Heart right ventricle (tissue), 16 donors: ENCODE measurements at regions not wholly inside any gene's neighbourhood (a gene's known extent, or its start where the extent isn't known, plus 50 kb on each side); places are given as distances from the start of the nearest gene placed in this dataset.

ENCODE experiments used
- ATAC-seq, 8 donors: fragments of 200-7000 bp; cut with Tn5 transposase; one replicate each; pipeline ENCODE4 v1.9.1; 2020; ENCODE audit warnings: mild to moderate bottlenecking in 8 of 8, moderate library complexity in 8 of 8, moderate number of reproducible peaks in 1 of 8
- DNase-seq, 2 donors: peaks; one replicate each; pipeline ENCODE4 v3.0.0-alpha.2; 2020
- H3K27ac ChIP-seq, 10 donors: fragments of 200-600 bp; sonication (generic) in 2 of 10; one replicate each; pipeline versions ENCODE4 v1.5.0 to v1.8.0; 2020 to 2022; ENCODE audit warnings: mild to moderate bottlenecking in 3 of 10
- H3K27me3 ChIP-seq, 7 donors: fragments of 200-600 bp; one replicate each; pipeline ENCODE4 v1.8.0; 2021 to 2022; ENCODE audit warnings: mild to moderate bottlenecking in 2 of 7
- H3K36me3 ChIP-seq, 9 donors: fragments of 200-600 bp; sonication (generic) in 1 of 9; one replicate each; pipeline versions ENCODE4 v1.5.0 to v1.8.0; 2020 to 2022; ENCODE audit warnings: mild to moderate bottlenecking in 2 of 9
- H3K4me1 ChIP-seq, 9 donors: fragments of 200-600 bp; sonication (generic) in 1 of 9; one replicate each; pipeline versions ENCODE4 v1.5.0 to v1.8.0; 2020 to 2022; ENCODE audit warnings: mild to moderate bottlenecking in 4 of 9
- H3K4me3 ChIP-seq, 10 donors: fragments of 200-600 bp; sonication (generic) in 2 of 10; one replicate each; pipeline versions ENCODE4 v1.5.0 to v1.8.0; 2020 to 2022; ENCODE audit warnings: mild to moderate bottlenecking in 7 of 10, moderate library complexity in 2 of 10
- H3K9me3 ChIP-seq, 11 donors: fragments of 200-600 bp in 10 of 11; sonication (generic) in 2 of 11; one replicate each; pipeline versions ENCODE4 v1.5.0 to v1.8.0; 2013 to 2022; ENCODE audit warnings: mild to moderate bottlenecking in 2 of 11, control low read depth in 1 of 11, moderate library complexity in 1 of 11
- WGBS, 2 donors: extraction: QIAGEN DNeasy Blood & Tissue Kit; methylation state at CpG; one replicate each; pipeline ENCODE4 v1.1.7; 2013; ENCODE audit warnings: inconsistent platforms in 1 of 2; 5-methylcytosine and 5-hydroxymethylcytosine counted together
- intact Hi-C, 10 donors: fragments of 100-400 bp; cut with DNase I; formaldehyde crosslinking; loops; one replicate each; pipeline versions ENCODE4 v1.11.1 to v1.14.2; 2022
- TF ChIP-seq, protein P1 (sequence below), 9 donors: fragments of 200-600 bp; sonication (generic) in 2 of 9; IDR thresholded peaks; one replicate each; pipeline versions ENCODE4 v1.5.0 to v1.8.0; 2021 to 2022; ENCODE audit warnings: antibody characterized with exemption in 9 of 9, mild to moderate bottlenecking in 5 of 9, moderate library complexity in 1 of 9
- donor health status: Arrhythmogenic right ventricular cardiomyopathy.
- donor health status: ischemic (EF 13 %, LVEDD 7.1; RV severe dilation, severe dysfunction).
- donor health status: healthy with polysubstance abuse.
- donor health status: DM: no; HTN: yes; CAD: no.
- donor health status: DM: no; HTN: no; CAD: no.
- donor health status: ischemic (EF 25% LVEDD 6.9; RV normal size, moderate dysfunction).
- donor health status: ischemic (EF 25% LVEDD 5.7; RV mildly dilated, moderate dysfunction).
- donor health status: healthy.
- donor health status: DM: yes; HTN: yes; CAD: no.
- donor health status: Ischemic cardiomyopathy.
- donor health status: ischemic (EF 35%, LVEDD 5.7; RV mildly dilated, moderate dysfunction).
- donor health status: nonischemic (EF 11% LVEDD 7.7; RV severe dilation, severe dysfunction).
- donor health status: DM: yes; HTN: yes; CAD: no.
- donor health status: PGD.
- donor health status: ischemic (EF 29% LVEDD 5.4; RV normal size, mild dysfunction).
- donor health status: nonischemic (EF 23%, LVEDD 6.1; RV moderate dilation, normal function).

DNA sequence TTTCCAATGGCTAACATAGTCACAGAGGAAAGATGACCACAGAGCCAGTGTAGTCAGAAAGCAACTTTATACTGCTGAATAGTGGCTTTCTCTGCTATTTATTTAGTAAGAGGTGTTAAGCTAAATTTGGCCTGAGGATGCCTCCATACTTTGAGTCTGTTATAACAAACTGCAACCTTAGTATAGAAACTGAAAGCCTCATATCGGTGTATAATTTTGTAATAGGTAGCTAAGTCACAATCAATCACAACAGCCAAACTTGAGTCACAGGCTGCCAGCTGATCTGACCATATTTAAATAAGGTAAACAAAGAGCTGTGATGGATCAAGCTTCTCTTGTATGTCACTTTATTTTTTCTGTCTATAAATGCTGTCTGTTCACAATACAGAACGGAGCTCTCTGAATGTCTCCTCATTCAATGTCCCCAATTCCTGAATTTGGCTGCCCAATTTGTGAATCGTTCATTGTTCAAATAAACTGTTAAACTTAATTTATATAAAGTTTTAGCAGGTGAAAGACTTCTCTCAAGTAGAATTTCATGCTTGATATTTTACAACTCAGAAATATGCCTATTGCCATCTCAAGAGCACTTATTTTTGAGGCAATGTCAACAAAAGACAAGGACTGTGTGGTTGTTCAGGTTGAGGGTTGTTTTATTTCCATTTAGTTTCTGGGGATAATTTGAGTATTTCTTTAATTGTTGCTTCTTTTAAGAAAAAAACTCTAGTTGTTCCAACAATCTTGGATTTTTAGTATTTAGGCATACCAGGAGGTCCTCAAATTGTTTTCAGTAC lies 339.7 kb upstream of the B3GALT2 start:
- intact Hi-C loops: no loop called here
- WGBS, 2 donors: 96 to 97% methylated on average over 3 of the region's 3 CpGs
- H3K9me3 ChIP-seq: peaks cover 0 to 6% (median 0%) of the 10 kb centered on the region in 11 donors
- no peak overlapping the region for H3K4me3 ChIP-seq
- no peaks in the 10 kb centered on the region for H3K36me3 ChIP-seq
- H3K4me1 ChIP-seq: no peaks in the 10 kb centered on the region
- TF ChIP-seq, protein P1, sequence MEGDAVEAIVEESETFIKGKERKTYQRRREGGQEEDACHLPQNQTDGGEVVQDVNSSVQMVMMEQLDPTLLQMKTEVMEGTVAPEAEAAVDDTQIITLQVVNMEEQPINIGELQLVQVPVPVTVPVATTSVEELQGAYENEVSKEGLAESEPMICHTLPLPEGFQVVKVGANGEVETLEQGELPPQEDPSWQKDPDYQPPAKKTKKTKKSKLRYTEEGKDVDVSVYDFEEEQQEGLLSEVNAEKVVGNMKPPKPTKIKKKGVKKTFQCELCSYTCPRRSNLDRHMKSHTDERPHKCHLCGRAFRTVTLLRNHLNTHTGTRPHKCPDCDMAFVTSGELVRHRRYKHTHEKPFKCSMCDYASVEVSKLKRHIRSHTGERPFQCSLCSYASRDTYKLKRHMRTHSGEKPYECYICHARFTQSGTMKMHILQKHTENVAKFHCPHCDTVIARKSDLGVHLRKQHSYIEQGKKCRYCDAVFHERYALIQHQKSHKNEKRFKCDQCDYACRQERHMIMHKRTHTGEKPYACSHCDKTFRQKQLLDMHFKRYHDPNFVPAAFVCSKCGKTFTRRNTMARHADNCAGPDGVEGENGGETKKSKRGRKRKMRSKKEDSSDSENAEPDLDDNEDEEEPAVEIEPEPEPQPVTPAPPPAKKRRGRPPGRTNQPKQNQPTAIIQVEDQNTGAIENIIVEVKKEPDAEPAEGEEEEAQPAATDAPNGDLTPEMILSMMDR (IDR thresholded peaks at IDR 0.05): no peak
- DNase-seq (no peak), ATAC-seq (no peak)
- H3K27me3 ChIP-seq: no peaks in the 10 kb centered on the region
- H3K27ac ChIP-seq: no peak overlapping the region

DNA sequence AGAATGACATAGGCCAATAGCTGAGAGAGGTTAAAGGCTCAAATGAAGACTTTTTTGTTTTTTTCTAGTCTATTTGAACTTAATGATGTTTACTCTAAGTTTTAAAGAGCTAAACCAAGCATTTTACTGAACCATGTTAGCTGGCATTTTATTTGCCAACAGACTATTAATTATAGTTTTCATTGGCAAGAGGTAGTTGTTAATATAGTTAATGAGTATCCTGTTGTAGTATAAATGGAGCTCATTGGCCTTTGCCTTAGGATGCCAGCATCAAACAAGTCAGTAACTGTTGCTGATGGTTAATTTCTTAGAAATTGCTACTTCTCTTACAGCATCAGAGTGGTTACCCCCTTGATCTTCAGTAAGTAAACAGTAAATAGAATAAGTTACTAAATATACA lies 339.0 kb upstream of the B3GALT2 start:
- no peak for ATAC-seq
- intact Hi-C loops: no loop called here
- Histone ChIP-seq H3K36me3 (no peaks in the 10 kb centered on the region), H3K27ac (no peak overlapping the region), H3K4me1 (no peaks in the 10 kb centered on the region), H3K9me3 (peaks cover 0 to 6% (median 0%) of the 10 kb centered on the region in 11 donors), H3K4me3 (no peak overlapping the region), H3K27me3 (no peaks in the 10 kb centered on the region)
- TF ChIP-seq, protein P1 (IDR thresholded peaks at IDR 0.05): no peak
- no peak for DNase-seq

DNA sequence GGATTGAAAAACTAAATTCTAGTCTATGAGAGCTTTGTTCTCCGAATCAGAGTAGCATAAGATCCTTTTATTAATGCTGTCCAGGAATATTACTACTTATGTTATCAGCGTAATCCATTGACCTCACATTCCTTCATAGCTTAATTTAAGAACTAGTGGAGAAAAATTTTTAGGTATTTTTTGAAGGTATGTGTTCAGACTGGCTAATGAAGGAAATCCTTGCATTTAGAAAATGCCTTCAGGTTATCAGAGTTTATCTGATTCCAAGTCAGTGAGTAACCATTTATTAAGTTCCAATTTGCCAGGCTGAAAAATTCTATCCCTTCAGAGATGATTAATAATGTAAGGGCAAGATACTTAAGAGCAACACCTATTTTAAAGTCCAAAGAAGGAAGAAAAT lies 338.2 kb upstream of the B3GALT2 start:
- Histone ChIP-seq H3K4me3 (no peak overlapping the region), H3K27ac (no peak overlapping the region), H3K27me3 (no peaks in the 10 kb centered on the region), H3K4me1 (no peaks in the 10 kb centered on the region), H3K36me3 (no peaks in the 10 kb centered on the region), H3K9me3 (peaks cover 0 to 9% (median 0%) of the 10 kb centered on the region in 11 donors)
- DNase-seq (no peak), ATAC-seq (no peak)
- intact Hi-C loops: no loop called here
- WGBS, 2 donors: 93 to 95% methylated on average over 2 of the region's 2 CpGs
- TF ChIP-seq, protein P1 (IDR thresholded peaks at IDR 0.05): no peak

DNA sequence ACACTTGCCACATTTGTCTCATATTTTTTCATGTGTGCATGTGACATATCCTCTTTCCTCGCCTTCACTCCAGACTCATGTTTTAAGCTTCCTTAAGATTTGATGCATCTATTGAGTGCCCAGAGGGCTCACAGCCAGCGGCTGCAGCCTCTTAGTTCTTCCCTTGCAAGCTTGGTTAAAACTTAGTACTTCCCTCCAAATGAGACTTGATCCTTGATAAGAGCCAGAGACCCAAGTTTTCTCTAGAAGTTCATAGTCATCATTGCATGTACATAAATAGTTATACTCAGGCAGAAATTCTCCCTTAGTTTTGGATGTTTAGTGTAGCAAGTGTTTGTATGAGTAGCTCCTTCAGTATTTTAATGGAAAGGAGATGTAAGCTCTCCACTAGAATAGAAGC lies 337.6 kb upstream of the B3GALT2 start:
- TF ChIP-seq, protein P1 (IDR thresholded peaks at IDR 0.05): no peak
- no peak overlapping the region for H3K27ac ChIP-seq
- H3K27me3 ChIP-seq: no peaks in the 10 kb centered on the region
- H3K36me3 ChIP-seq: no peaks in the 10 kb centered on the region
- no peak overlapping the region for H3K4me3 ChIP-seq
- no peaks in the 10 kb centered on the region for H3K4me1 ChIP-seq
- intact Hi-C loops: no loop called here
- H3K9me3 ChIP-seq: peaks cover 0 to 10% (median 0%) of the 10 kb centered on the region in 11 donors
- DNase-seq: no peak
- WGBS, 2 donors: 72 to 84% methylated on average over 2 of the region's 2 CpGs
- no peak for ATAC-seq
